ENCODE measurements at regions not wholly inside any gene's neighbourhood (a gene's known extent, or its start where the extent isn't known, plus 50 kb on each side); places are given as distances from the start of the nearest gene placed in this dataset.

DNA sequence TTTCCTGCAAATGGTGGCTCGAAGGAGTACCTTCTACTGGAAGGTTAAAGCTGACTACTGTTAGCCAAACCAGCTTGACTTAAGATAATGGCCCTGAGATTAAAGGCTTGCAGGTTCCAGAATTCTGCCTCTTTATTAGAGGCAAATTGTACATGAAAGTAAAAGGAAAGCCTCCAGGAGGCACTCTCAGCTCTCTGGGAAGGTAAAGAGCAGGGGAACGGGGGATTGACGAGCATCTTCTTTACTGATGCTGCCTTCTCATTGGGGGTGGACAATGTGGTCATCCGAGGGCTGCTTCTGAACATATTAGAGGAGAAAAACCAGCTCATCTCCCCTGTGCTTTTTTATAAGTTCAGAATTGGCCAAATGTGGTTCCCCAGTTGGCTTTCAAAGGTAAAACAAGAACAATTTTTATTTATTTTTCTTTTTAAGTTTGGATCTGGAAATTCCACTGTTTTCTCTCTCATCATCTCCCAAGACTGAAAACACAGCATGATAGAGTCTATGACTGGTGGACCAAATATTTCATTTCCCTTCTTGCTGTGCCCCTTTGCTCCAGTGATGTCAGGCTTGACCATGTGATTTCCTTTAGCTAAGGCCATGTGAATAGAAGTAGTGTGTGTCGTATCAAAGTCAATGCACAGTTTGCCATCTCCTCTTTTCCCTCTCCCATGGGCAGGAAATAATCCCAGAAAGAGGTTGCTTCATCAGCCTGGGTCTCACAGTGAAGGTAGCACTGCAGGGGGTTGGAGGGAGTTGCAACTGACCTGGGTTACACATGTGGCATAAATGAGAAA is 292.7 kb downstream of the PRDM2 start:
- Mint-ChIP-seq H3K27ac (ENCODE audit: unreplicated experiment) (no peak overlapping the region), H3K36me3 (ENCODE audit: low read depth) (peaks cover 1% of the 10 kb centered on the region), H3K27me3 (ENCODE audit: low read depth) (no peaks in the 10 kb centered on the region), H3K4me3 (ENCODE audit: unreplicated experiment) (no peak overlapping the region), H3K9me3 (ENCODE audit: low read depth) (peaks cover 30% of the 10 kb centered on the region), H3K4me1 (ENCODE audit: low read depth) (no peaks in the 10 kb centered on the region)
- TF ChIP-seq, protein P1, sequence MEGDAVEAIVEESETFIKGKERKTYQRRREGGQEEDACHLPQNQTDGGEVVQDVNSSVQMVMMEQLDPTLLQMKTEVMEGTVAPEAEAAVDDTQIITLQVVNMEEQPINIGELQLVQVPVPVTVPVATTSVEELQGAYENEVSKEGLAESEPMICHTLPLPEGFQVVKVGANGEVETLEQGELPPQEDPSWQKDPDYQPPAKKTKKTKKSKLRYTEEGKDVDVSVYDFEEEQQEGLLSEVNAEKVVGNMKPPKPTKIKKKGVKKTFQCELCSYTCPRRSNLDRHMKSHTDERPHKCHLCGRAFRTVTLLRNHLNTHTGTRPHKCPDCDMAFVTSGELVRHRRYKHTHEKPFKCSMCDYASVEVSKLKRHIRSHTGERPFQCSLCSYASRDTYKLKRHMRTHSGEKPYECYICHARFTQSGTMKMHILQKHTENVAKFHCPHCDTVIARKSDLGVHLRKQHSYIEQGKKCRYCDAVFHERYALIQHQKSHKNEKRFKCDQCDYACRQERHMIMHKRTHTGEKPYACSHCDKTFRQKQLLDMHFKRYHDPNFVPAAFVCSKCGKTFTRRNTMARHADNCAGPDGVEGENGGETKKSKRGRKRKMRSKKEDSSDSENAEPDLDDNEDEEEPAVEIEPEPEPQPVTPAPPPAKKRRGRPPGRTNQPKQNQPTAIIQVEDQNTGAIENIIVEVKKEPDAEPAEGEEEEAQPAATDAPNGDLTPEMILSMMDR (IDR thresholded peaks at IDR 0.05): no peak
- no peak for DNase-seq (ENCODE audit: low spot score)

- Mint-ChIP-seq H3K4me3 (ENCODE audit: unreplicated experiment) (no peak overlapping the region), H3K27me3 (ENCODE audit: low read depth) (no peaks in the 10 kb centered on the region), H3K4me1 (ENCODE audit: low read depth) (no peaks in the 10 kb centered on the region), H3K27ac (ENCODE audit: unreplicated experiment) (no peak overlapping the region), H3K36me3 (ENCODE audit: low read depth) (peaks cover 2% of the 10 kb centered on the region), H3K9me3 (ENCODE audit: low read depth) (peaks cover 40% of the 10 kb centered on the region)
- TF ChIP-seq, protein P1 (IDR thresholded peaks at IDR 0.05): no peak
- no peak for DNase-seq (ENCODE audit: low spot score)
Observed at GRCh38 chr1:13994386-13994785, 294.4 kb downstream of the PRDM2 start.

DNA sequence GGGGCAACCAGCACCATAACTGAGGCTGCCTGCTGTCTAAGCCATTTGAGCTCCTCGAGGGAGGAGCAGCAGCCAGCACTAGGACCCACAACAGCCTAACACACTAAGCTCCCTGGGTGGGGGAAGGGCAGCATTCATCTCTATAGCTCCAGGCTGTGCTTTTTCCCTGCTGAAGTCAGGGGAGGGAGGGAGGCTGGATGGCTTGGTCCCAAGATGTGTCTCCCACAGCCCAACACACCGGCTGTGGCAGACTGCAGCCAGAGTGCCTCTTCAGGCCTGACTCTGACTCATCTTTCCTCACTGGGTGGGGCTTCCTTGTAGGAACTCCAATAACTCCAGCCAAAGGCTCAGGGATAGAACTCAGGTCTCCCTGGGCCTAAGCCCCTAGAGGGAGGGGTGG is 296.3 kb downstream of the PRDM2 start:
- no peaks in the 10 kb centered on the region for H3K4me1 Mint-ChIP-seq (ENCODE audit: low read depth)
- H3K27me3 Mint-ChIP-seq (ENCODE audit: low read depth): no peaks in the 10 kb centered on the region
- H3K36me3 Mint-ChIP-seq (ENCODE audit: low read depth): peaks cover 4% of the 10 kb centered on the region
- H3K9me3 Mint-ChIP-seq (ENCODE audit: low read depth): peaks cover 50% of the 10 kb centered on the region
- DNase-seq (ENCODE audit: low spot score): no peak
- no peak overlapping the region for H3K27ac Mint-ChIP-seq (ENCODE audit: unreplicated experiment)
- no peak overlapping the region for H3K4me3 Mint-ChIP-seq (ENCODE audit: unreplicated experiment)
- TF ChIP-seq, protein P1 (IDR thresholded peaks at IDR 0.05): no peak

DNA sequence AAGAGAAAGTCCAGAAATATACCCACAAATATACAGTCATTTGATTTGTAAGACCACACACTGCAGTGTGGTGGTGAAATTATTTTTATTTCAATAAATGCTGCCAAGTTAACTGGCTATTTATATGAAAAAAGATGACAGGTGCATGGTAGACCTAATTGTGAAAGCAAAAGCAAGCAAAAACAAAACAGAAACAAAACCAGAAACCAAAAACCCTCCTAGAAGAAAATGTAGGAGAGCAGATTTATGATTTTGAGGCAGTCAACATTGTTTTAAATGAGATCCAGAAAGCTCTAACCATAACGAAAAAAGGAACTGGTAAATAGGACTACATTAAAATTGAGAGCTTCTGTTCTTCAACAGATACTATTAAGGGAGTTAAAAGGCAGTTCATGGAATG is 303.6 kb downstream of the PRDM2 start:
- H3K36me3 Mint-ChIP-seq (ENCODE audit: low read depth): peaks cover 1% of the 10 kb centered on the region
- TF ChIP-seq, protein P1 (IDR thresholded peaks at IDR 0.05): no peak
- no peaks in the 10 kb centered on the region for H3K4me1 Mint-ChIP-seq (ENCODE audit: low read depth)
- no peak overlapping the region for H3K4me3 Mint-ChIP-seq (ENCODE audit: unreplicated experiment)
- H3K9me3 Mint-ChIP-seq (ENCODE audit: low read depth): peaks cover 33% of the 10 kb centered on the region
- DNase-seq (ENCODE audit: low spot score): no peak
- no peak overlapping the region for H3K27ac Mint-ChIP-seq (ENCODE audit: unreplicated experiment)
- H3K27me3 Mint-ChIP-seq (ENCODE audit: low read depth): no peaks in the 10 kb centered on the region

DNA sequence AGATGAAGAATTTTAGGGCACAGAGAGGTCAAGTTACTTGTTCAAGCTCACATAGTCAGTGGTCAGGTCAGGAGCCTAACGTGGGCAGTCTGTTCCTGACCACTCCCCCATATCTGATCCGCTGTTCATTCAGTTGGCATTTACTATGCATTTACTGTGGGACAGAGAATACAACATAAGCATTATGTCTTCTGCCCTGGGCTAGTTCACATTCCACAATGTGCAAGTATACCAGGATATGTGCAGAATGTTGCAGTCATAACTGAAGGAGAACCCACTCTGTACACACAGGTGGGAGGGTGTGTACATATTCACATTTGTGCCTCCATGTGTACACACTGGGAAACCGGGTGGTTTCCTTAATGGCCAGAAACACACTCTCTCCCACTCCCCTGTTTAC is 309.6 kb downstream of the PRDM2 start:
- Mint-ChIP-seq H3K27ac (ENCODE audit: unreplicated experiment) (no peak overlapping the region), H3K27me3 (ENCODE audit: low read depth) (no peaks in the 10 kb centered on the region), H3K4me1 (ENCODE audit: low read depth) (no peaks in the 10 kb centered on the region), H3K36me3 (ENCODE audit: low read depth) (no peaks in the 10 kb centered on the region), H3K4me3 (ENCODE audit: unreplicated experiment) (no peak overlapping the region), H3K9me3 (ENCODE audit: low read depth) (peaks cover 25% of the 10 kb centered on the region)
- TF ChIP-seq, protein P1 (IDR thresholded peaks at IDR 0.05): no peak
- no peak for DNase-seq (ENCODE audit: low spot score)

All from chondrocyte (in vitro differentiated cells).